ENCODE measurements at regions not wholly inside any gene's neighbourhood (a gene's known extent, or its start where the extent isn't known, plus 50 kb on each side); places are given as distances from the start of the nearest gene placed in this dataset.
"Not testable (repeated sequence)": the region's sequence is repeated elsewhere in the genome, so short reads cannot be mapped to it uniquely, and the experiment has no call there.

DNA sequence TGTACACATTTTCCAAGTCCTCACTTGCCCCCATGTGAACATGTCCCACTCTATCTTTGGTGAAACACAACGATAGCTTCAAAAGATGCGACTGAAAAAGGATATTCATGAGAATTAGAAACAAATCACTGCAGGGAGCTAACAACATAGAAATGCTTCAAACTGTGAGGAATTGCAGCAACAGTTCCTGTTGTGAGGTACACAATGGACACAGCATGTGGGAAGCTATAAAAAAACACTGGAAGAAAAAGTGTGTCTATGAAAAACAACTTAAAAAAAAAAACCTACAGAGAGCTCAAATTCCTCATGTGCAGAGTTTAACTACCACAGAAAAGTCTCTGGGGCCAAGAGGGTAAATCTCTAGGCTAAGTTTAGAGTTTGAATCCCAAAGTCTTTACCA lies 51.6 kb upstream of the BLTP1 start:
- no peak for DNase-seq

DNA sequence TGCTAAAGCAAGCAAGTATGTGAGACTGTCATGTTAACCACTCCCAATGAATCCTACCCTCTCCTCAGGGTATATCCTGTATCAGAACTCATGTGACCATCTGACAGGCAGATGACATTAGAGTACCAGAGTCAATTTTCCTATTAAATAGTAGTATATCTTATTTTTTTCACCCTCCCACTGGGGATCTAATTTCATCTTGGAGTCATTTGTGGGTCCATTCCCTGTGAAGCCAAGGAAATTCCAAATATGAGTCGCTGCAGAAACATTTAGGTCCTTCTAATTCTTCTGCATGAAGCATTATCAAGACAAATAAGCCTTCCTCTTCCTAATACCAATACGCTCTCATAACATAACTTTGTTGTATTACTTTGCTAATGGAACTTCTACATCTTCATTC lies 52.2 kb upstream of the BLTP1 start:
- no peak for DNase-seq

DNA sequence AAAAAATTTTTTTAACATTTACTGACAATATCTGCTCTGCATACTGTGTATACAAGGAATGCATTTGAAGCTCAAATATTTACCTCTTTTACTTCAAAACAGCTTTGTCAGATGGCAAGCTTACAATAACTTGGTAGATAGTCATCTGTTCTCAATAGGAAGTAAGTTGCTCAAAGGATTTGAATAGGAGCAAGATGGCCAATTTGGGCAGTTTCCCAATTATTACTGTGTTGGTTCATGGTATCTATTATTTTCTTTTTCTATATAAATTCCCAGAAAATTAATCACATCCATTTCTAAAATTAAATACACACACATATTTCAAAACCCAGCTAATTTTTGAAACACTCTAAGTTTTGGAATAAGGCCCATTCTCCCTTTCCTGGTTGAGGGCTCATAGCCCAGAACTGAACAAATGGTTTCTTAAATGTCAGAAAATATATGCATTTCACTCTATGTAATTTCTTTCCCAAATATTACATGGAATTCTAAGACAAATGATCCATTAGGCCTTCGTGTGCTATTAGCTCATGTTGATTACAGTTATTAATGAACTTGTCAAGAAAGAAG lies 60.2 kb upstream of the BLTP1 start:
- no peak for DNase-seq

DNA sequence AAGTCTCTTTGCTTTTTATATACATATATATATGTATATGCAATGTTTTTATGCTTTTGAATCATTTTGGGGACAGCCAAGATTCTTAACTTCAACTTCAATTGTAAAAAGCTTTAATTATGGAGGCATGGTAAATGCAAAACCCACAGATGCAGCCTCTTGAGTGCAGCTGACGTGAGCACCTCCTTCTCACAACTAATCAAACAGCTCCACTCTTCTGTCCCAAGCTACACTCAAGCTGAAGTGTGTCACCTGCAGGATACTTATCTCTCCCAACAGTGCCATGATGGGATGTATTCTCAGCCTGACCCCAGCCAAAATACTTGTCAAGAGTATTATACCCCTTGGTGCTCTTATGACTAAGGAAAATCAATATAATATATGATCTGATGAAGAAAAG lies 60.7 kb upstream of the BLTP1 start:
- no peak for DNase-seq

DNA sequence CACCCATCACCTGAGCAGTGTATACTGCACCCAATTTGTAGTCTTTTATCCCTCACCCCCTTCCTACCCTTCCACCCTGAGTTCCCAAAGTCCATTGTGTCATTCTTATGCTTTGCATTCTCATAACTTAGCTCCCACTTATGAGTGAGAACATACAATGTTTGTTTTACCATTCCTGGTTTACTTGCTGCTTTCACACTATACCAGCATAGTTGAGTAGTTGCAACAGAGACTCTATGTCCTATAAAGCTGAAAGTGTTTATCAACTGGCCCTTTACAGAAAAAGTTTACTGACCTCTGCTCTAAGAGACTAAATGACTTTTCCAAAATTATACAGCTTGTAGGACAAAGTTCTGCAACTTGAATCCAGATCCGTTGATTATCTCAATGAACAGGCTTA lies 61.1 kb upstream of the BLTP1 start:
- DNase-seq = no peak

DNA sequence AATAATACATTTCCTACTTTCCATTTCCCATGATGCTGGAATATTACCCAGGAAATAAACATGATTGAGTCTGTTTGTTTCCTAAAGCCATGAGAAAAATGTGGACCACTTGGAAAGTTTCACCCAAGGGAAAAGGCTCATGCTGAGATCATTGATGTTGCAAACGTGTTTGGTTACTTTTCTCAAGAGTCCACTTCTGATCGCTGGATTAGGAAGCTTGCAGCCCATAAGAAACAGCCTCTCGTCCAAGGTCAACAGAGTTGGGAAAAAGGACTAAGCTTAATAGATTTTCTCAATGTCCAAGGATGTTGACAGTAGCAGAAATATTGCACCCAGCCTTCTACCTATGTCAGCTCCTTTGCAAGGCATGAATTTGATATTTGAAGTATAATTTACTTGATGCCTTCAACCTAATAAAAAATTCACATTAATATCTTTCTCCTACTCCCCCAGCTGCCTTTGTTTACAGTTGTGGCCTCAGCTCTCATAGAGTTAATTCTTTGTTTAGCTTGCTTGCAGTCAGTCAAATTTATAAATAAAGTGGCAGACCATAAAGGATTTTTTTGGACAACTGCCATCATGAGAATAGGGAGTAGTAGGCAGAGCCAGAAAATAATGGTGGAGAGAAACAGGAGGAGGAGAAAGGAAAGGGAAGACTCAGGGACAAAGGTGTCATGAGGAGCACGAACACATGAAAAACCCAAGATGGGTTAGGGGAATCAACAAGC lies 65.6 kb upstream of the BLTP1 start:
- DNase-seq = no peak

DNA sequence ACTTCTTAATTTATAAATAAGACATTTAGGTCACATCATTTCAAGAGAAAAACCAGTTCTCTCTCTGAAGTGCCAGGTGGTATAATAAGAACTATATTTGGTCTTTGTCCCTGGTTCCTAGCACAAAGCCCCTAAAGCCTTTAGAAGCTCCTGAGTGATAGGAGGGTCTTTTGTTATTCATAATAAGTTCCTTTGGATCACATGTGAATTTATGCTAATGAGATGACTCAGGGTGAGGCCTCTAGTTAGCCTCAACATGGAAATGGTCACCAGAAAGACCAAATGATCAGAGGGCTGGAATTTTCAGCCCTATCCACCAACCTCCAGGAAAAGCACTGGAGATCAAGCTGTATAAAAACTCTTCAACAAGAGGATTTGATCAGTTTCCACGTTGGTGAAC lies 68.1 kb upstream of the BLTP1 start:
- DNase-seq = no peak

DNA sequence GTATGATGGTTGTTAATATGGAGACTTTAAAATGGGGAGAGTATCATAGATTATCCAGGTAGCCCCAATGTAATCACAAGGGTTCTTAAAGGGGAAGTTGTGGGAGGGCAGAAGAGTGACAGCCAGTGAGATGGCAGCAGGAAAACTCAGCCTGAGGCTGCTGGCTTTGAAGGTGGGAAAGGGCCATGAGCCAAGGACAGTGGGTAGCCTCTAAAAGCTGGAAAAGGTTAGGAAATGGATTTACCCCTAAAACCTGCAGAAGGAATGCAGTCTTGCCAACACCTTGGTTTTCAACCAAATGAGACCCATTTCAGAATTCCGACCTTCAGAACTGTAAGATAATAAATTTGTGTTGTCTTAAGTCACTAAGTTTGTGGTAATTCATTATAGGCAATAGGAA lies 68.8 kb upstream of the BLTP1 start:
- no peak for DNase-seq

DNA sequence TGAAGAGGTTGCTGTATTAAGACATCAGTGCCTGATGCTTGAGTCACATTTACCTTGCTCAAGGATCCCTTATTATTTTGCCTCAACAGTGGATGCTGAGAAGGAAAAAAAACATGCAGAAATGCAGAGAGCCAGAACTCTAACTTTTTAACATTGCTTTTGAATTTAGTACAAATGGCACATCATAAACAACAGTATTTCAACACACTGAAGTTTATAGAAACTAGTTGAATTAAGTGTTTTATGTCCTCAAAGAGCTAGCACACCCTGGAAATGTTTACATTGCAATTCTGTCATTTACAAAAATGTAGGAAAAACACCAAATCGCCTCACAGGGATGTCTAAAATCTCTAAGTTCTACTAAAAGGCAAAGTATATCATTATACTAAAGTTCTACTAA lies 69.5 kb upstream of the BLTP1 start:
- DNase-seq = no peak

DNA sequence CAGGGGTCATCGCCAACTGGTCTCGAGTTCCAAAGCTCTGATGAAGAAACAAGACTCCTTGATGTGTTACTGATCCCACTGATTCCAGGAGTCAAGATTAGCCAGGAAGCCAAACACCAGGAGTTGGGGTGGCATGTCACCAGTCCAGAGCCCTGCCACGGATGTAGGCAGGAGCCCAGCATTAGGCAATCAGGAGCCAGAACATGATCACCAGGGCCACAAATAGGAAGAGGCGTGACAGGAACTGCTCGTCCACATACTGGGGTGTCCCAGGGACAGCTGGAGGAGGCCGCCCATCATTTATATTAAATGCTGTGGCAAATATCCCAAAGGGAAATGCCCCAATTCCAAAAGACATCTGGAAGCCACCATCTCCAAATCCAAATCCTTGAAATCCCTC lies 74.5 kb upstream of the BLTP1 start:
- DNase-seq = not testable (repeated sequence)

DNA sequence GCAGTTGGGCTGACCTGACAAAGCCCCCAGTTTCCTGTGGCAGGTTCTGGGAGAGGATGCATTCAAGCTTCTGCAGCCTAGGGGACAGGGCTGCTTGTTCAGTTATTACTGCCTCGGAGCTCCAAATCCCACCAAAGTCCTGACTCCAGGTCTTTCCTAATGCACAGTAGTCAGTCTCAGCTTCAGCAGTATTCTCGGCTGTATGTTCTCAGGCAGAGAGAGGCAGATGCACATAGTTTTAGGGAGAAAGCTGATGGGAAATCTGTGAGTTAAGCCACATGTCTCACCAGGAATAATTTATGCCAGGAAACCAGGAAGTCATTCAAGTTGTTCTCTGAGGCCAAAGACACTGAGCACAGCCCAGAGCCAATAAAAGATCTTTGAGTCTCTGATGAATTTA lies 75.3 kb upstream of the BLTP1 start:
- not testable (repeated sequence) for DNase-seq

DNA sequence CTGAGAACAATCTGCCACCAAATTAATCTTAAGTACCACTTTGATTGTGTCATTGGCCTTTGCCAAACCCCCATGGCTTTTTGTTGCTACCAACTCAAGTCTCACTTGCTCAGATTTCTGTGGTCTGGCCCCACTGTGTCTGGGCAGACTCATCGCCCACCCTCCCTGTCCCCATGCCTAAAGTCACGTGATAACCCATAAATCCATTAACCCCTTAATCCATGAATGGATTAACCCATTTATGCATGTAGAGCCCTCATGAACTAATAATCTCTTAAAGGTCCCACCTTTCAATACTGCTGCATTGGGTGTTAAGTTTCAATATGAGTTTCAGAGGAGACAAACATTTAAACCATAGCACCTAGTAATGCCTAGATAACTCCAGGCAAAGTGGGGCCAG lies 78.5 kb upstream of the BLTP1 start:
- DNase-seq = no peak

DNA sequence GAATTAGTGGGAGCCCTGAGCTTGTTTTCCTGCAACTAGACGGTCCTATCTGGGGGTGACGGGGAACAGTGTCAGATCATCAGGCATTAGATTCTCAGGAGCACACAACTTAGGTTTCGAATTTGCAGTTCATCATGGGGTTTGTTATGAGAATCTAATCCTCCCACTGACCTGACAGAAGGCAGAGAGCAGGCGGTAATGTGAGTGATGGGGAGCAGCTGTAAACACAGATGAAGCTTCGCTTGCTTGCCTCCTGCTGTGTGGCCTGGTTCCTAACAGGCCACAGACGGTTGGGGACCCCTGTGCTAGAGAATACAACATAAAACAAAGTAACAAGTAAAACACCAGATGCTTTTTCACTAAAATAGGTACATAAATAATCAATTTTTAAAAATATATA lies 86.2 kb upstream of the BLTP1 start:
- no peak for DNase-seq

DNA sequence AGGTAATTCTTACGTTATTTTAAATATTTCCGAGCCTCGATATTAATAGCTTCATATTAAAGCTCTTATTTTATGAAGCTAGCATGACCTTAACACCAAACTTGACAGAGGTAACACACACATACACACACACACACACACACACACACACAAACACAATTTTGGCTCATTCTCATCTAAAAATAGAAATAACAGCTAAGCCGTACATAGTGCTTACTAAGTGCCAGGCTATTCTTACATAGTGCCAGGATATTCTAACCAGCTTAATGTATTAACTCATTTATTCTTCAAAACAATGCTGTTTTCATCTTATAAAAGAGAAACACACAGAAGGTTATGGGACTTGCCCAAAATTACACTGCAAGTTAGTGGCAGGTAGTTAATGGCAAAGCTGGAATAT lies 87.0 kb upstream of the BLTP1 start:
- DNase-seq = no peak

DNA sequence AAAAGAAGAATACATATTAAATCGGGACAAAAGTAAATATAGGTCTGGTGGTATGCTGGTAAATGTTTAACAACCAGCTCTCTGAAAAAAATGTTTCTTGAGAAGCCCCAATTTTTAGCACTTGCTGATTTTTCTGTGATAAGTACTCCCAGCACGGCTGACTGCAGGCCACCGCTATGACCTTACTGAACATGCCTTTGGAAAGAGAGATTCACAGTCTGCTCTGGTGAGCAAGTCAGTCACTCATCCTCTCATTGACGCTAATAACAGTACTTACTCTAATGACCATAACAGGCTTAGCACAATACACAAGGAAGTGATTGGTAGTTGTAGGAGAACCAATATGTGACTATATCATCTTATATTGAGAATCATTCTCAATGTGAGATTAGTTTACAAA lies 98.9 kb upstream of the BLTP1 start:
- DNase-seq = no peak

DNA sequence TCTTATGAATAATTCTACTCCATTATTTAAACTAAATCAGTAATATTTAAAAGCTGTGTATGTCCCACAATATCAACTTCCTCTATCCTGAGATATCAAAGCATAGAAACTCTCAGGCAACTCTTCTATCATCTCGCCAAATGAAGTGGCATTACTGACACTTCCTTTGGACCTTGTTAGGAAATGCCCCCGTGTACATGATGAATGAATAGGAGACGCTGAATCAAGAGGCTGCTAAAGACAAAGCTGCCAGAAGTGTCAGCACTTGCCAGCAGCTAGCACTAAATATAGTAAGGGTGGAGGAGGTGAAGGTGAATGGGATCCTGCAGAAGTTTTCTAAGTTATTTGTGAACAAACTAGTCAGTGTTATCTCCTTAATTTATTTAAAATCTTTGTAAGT lies 99.5 kb upstream of the BLTP1 start:
- no peak for DNase-seq

DNA sequence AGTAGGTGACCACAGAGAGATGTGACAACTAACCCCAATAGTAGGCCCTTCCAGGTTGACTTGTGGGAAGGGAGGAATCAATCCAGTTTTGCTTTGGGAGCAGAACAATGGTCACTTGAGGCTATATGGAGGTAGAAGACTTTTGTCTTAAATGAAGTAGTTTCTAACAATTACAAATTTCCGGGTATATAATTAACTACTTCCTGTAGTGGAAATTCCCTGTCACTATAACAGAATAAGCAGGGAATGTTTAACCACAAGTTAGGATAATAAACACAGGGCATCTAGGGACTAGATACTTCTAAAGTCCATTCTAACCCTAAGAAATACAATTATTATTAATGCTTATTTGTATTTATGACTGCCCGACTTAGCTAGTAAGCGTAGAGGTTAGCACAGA lies 99.0 kb upstream of the TRPC3 start:
- no peak for DNase-seq

DNA sequence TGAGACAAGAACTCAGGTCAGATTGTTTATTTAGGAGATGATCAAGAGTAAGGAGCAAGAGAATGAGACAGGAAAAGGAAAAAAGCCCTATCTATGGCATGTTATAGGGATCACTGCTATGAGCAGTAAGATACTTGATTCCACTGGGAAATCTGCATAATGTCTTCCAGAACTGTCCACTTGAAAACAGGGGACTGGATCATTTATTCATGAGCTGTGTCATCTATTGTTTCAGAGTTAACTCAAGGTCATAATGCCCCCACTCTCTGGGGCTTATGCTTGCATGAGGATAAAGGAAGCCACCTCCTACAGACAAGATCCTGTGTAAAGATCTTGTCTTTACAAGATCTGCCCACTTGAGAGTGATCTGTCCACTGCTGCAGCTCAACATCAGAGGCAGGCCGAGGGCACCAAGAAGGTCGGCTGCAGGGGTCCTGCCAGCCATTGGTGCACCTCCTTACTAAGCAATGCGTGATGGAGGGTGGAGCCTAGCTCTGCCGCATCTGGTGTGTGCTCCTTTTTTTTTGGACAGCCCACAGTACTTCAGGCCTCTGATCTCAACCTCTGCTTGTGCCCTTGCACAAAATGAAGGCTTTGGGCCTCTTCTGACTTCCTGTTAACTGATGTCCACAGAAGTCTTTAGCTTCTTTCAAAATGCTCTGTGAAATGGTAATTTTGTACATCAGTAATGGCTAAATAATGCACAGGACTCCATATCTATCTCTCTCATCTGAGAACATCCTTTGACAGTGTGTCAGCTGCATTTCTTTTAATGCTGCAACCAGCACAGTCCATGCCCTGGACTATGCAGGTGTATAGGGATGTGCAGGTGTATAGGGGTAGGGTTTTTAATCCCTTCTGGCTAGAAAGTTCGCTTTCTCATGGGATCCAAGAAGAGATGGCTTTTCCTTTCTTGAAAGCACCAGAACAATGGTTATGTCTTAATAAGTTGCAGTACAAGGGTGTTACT lies 95.9 kb upstream of the TRPC3 start:
- DNase-seq = no peak

DNA sequence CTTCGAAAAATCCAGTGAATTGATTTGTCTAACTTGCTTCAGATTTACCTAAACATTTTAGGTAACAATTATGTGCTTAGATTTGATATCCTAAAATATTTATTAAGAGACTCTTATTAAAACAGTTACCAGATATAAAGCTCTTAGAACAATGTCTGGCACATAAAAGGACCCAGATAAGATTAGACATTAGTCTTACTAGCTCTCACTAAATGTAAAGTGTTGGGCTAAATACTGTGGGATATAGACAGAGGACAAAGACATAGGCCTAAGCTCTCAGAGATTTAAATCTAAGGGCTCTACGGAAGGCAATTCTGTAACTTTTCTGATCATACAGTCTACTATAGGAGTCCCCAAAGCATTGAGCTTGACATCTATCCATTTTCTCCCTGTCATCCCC lies 94.4 kb upstream of the TRPC3 start:
- no peak for DNase-seq

DNA sequence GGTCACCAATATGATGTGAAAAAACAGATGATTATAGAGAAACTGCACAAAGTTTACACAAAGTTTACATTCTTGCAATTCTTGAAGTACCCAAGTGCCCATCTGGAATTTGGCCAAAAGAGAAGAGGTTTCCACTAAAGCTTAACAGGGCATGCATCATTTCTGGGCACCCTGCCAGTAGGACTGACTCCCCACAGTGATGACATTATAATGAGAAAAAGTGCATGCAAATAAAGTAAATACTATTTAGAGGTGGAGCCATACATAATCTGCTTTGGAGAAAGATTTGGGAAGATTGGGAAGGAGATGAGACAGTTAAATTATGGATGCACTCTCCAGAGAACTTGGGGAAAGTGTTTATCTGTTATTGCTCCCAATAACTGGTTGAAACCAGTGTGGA lies 93.7 kb upstream of the TRPC3 start:
- DNase-seq = peak in 1 of 2 experiments; percentile 11

DNA sequence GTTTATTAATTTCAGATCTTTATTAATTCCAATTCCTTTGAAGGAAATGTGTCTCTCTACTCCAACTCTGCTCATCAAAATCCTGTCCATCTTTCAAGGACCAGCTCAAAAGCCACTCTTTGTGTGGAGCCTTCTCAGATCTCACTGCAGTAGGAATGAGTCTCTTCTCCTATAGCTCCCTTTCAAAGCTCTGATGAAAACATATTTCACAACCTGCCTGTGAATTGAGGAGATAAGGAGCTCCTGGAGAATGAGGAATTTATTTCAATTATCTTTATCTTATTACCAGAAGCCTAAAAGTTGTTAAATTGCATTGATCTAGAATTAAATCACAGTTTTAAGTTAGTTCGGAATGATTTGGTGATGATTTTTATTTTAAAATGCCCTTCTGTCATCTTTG lies 92.6 kb upstream of the TRPC3 start:
- DNase-seq = no peak

DNA sequence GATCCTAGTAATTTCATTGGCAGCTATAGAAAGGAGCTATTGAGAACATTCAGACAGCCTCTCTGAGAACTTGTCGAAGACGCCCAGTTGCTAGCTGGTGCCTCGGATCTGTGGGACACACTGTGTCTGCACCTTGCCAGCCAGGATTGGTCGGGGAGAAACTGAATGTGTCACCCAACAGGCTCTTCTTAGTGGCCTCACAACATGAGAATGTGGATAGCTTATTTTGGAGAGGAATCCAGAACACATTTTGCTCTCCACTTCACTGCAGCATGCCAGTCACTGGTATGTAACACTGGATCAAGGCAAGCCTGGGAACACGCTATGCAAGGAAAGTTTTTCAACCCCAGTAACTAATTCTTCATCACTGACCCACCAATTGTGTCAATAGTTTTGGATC lies 89.5 kb upstream of the TRPC3 start:
- no peak for DNase-seq

DNA sequence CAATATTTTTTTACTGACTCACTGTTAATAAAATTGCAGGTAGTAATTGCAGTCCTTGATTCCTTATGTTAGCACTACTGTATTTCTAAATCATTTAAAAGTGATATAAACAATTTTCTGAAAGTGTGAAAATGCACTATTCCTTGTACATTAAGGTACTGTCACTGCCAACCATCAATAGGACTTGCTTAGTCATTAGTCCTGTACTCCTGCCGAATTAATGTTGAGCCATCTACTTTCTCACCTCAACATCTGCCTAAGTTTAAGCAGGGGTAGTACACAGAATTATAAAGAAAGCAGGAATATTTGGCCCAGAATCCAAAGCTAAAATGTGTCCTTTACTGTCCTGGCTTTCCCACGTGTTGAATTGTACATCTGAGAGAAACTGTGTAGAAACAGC lies 87.0 kb upstream of the TRPC3 start:
- DNase-seq = no peak

DNA sequence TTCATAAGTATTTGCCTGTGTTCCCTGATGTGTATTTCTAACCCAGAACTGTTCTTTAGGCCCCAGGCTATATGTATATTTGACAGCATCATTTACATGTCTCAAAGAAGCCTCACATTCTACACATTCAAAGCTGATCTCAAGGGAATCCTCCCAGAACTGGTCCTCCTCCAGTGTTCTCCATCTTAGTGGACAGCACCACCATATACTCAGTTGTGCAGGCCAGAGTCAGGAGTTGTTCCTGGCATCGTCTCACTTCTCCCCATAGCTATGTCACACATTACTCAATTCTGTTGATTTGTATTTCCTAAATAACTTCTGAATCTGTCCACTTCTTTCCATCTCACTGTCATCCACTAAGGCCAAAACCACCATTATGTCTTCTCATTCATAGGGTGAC lies 82.8 kb upstream of the TRPC3 start:
- DNase-seq = no peak

All from Kasumi-1 (cell line).